Liver (tissue), 9 donors: ENCODE measurements at regions not wholly inside any gene's neighbourhood (a gene's known extent, or its start where the extent isn't known, plus 50 kb on each side); places are given as distances from the start of the nearest gene placed in this dataset. TPM values are rescaled to one million over a fixed set of nuclear protein-coding genes. Genes with fewer than 3 reads are reported as not detected.

Experiments used
- DNase-seq: peaks from one replicate; pipeline ENCODE4 v3.0.0-alpha.2; 2017; ENCODE audit warnings: low spot score
- H3K27ac ChIP-seq, 2 donors: one replicate each; pipeline ENCODE4 v1.7.0; 2013; ENCODE audit warnings: inconsistent platforms in 2 of 2, low read length in 2 of 2, control low read depth in 1 of 2, low read depth in 1 of 2, mild to moderate bottlenecking in 1 of 2
- H3K27me3 ChIP-seq, 4 donors: one replicate each; pipeline versions ENCODE4 v1.6.1 to v1.7.0; 2013; ENCODE audit warnings: low read length in 3 of 4, inconsistent platforms in 1 of 4, mild to moderate bottlenecking in 1 of 4, moderate library complexity in 1 of 4; ENCODE audit not compliant: control insufficient read depth in 4 of 4, insufficient read depth in 4 of 4
- H3K36me3 ChIP-seq, 4 donors: one replicate each; pipeline versions ENCODE4 v1.6.1 to v1.7.0; 2013; ENCODE audit warnings: low read length in 3 of 4, mild to moderate bottlenecking in 3 of 4, low read depth in 1 of 4, moderate library complexity in 1 of 4; ENCODE audit not compliant: control insufficient read depth in 4 of 4, insufficient read depth in 3 of 4
- H3K4me1 ChIP-seq, 4 donors: one replicate each; pipeline versions ENCODE4 v1.6.1 to v1.7.0; 2013; ENCODE audit warnings: low read length in 3 of 4, mild to moderate bottlenecking in 3 of 4, moderate library complexity in 1 of 4; ENCODE audit not compliant: control insufficient read depth in 4 of 4, insufficient read depth in 4 of 4
- H3K4me3 ChIP-seq, 3 donors: one replicate each; pipeline versions ENCODE4 v1.6.1 to v1.7.0; 2013; ENCODE audit warnings: low read length in 3 of 3, control low read depth in 1 of 3, low read depth in 1 of 3, mild to moderate bottlenecking in 1 of 3
- H3K9ac ChIP-seq, 2 donors: one replicate each; pipeline ENCODE4 v1.7.0; 2013; ENCODE audit warnings: low read length in 2 of 2, mild to moderate bottlenecking in 2 of 2, moderate library complexity in 2 of 2, control low read depth in 1 of 2, low read depth in 1 of 2
- H3K9me3 ChIP-seq, 4 donors: one replicate each; pipeline versions ENCODE4 v1.6.1 to v1.7.0; 2013; ENCODE audit warnings: low read length in 3 of 4; ENCODE audit not compliant: control insufficient read depth in 4 of 4
- ATF3 ChIP-seq: IDR thresholded peaks from 2 replicates; pipeline ENCODE4 v1.6.1; 2016; ENCODE audit warnings: antibody characterized with exemption
- CTCF ChIP-seq: fragments of 150-350 bp; IDR thresholded peaks from 2 replicates; pipeline ENCODE4 v1.5.1; 2017; ENCODE audit warnings: improper control_type of control experiment, low read depth, low read length; ENCODE audit not compliant: missing input control
- EGR1 ChIP-seq, 2 donors: IDR thresholded peaks; 2 replicates each; pipeline ENCODE4 v1.6.1; 2016 to 2018; ENCODE audit warnings: antibody characterized with exemption in 2 of 2, low read depth in 2 of 2
- FOXA1 ChIP-seq: IDR thresholded peaks from 2 replicates; pipeline ENCODE4 v1.6.1; 2016; ENCODE audit warnings: antibody characterized with exemption
- GABPA ChIP-seq, 2 donors: IDR thresholded peaks in 1 of 2; conservative IDR thresholded peaks in 1 of 2; 2 replicates each; pipeline ENCODE4 v1.6.1; 2016; ENCODE audit warnings: antibody characterized with exemption in 2 of 2, mild to moderate bottlenecking in 1 of 2, moderate library complexity in 1 of 2
- HNF4A ChIP-seq, 2 donors: conservative IDR thresholded peaks; 2 replicates each; pipeline ENCODE4 v1.6.1; 2016; ENCODE audit warnings: antibody characterized with exemption in 2 of 2, mild to moderate bottlenecking in 2 of 2
- HNF4G ChIP-seq: IDR thresholded peaks from 2 replicates; pipeline ENCODE4 v1.6.1; 2016; ENCODE audit warnings: antibody characterized with exemption
- MAX ChIP-seq: IDR thresholded peaks from 2 replicates; pipeline ENCODE4 v1.6.1; 2016; ENCODE audit warnings: antibody characterized with exemption
- NR2F2 ChIP-seq: IDR thresholded peaks from 2 replicates; pipeline ENCODE4 v1.6.1; 2016; ENCODE audit warnings: antibody characterized with exemption
- RAD21 ChIP-seq, 2 donors: IDR thresholded peaks; 2 replicates each; pipeline ENCODE4 v1.6.1; 2016; ENCODE audit warnings: antibody characterized with exemption in 2 of 2, mild to moderate bottlenecking in 2 of 2
- REST ChIP-seq: IDR thresholded peaks from 2 replicates; pipeline ENCODE4 v1.6.1; 2016; ENCODE audit warnings: antibody characterized with exemption, mild to moderate bottlenecking
- TAF1 ChIP-seq: conservative IDR thresholded peaks from 2 replicates; pipeline ENCODE4 v1.6.1; 2016; ENCODE audit warnings: antibody characterized with exemption, mild to moderate bottlenecking
- ZBTB33 ChIP-seq: IDR thresholded peaks from 2 replicates; pipeline ENCODE4 v1.6.1; 2016; ENCODE audit warnings: antibody characterized with exemption
- WGBS: extraction: QIAGEN DNeasy Blood & Tissue Kit; methylation state at CpG from one replicate; pipeline ENCODE4 v1.1.7; 2013; 5-methylcytosine and 5-hydroxymethylcytosine counted together
- small RNA-seq: library from RNA; depleted of rRNA; stranded (forward); fragments of <200 nt; gene quantifications from one replicate; pipeline ENCODE3, GENCODE V24; 2014
- donor health status: healthy.
- donor health status: healthy.
- donor health status: healthy.
- donor health status: healthy.
- donor health status: healthy.

GRCh38 chr5:143454936-143455516 lies 51.5 kb upstream of the NR3C1 start:
- Histone ChIP-seq H3K9me3 (no peaks in the 10 kb centered on the region), H3K9ac (no peak overlapping the region), H3K27ac (no peak overlapping the region), H3K36me3 (no peaks in the 10 kb centered on the region), H3K27me3 (no peaks in the 10 kb centered on the region), H3K4me1 (no peaks in the 10 kb centered on the region), H3K4me3 (no peak overlapping the region)
- DNase-seq, result no peak
- 88% methylated on average over 6 of the region's 6 CpGs for WGBS
- TF ChIP-seq GABPA (IDR thresholded peaks at IDR 0.05 in 1 of 2, conservative IDR thresholded peaks at IDR 0.05 in 1 of 2) (no peak), HNF4A (conservative IDR thresholded peaks at IDR 0.05) (no peak), ATF3 (no peak)

GRCh38 chr5:143453720-143454119 lies 50.2 kb upstream of the NR3C1 start:
- no peaks in the 10 kb centered on the region for H3K27me3 ChIP-seq
- no peaks in the 10 kb centered on the region for H3K4me1 ChIP-seq
- H3K9me3 ChIP-seq, result no peaks in the 10 kb centered on the region
- no peak overlapping the region for H3K9ac ChIP-seq
- no peak for DNase-seq
- no peak overlapping the region for H3K27ac ChIP-seq
- 81% methylated on average over 2 of the region's 2 CpGs for WGBS
- no peaks in the 10 kb centered on the region for H3K36me3 ChIP-seq
- TF ChIP-seq MAX (no peak), REST (no peak), RAD21 (IDR thresholded peaks at IDR 0.05) (no peak), HNF4G (no peak), NR2F2 (no peak), EGR1 (IDR thresholded peaks at IDR 0.05; ENCODE audit: low read depth in 2 of 2) (no peak), FOXA1 (no peak), ATF3 (no peak), ZBTB33 (no peak), CTCF (no peak), TAF1 (no peak)
- no peak overlapping the region for H3K4me3 ChIP-seq

Small RNAs in the stretch of these regions (small RNA-seq; reads per million reads assigned to genes)
- gene MIR5197 (not detected), gene RNU7-156P (not detected)
